ENCODE measurements at regions not wholly inside any gene's neighbourhood (a gene's known extent, or its start where the extent isn't known, plus 50 kb on each side); places are given as distances from the start of the nearest gene placed in this dataset.
A peak's percentile ranks its signal among the peaks of the same experiment; 100 is the strongest.
"Not testable (repeated sequence)": the region's sequence is repeated elsewhere in the genome, so short reads cannot be mapped to it uniquely, and the experiment has no call there.

- Mint-ChIP-seq H3K4me1 (ENCODE audit: insufficient read depth, unreplicated experiment) (peaks cover 32% of the 10 kb centered on the region), H3K27me3 (ENCODE audit: insufficient read depth, unreplicated experiment) (no peaks in the 10 kb centered on the region), H3K9me3 (ENCODE audit: unreplicated experiment) (peaks cover 29% of the 10 kb centered on the region), H3K36me3 (ENCODE audit: insufficient read depth, unreplicated experiment) (no peaks in the 10 kb centered on the region), H3K27ac (ENCODE audit: low read depth, unreplicated experiment) (peak overlapping the region; percentile 71), H3K4me3 (ENCODE audit: unreplicated experiment) (no peak overlapping the region)
- peak; percentile 58 for DNase-seq (ENCODE audit: unreplicated experiment)
- no TSS peak for BruUV-seq (replicated peaks)
- ChIA-PET CTCF (no interaction called here), POLR2A (no interaction called here)
- intact Hi-C loops (cut with micrococcal nuclease), result loop anchor here (10.0 kb wide), 1 partner anchor 139 kb away; no protein-coding TSS in a partner anchor
- no peak for TF ChIP-seq CTCF (IDR thresholded peaks at IDR 0.05; ENCODE audit: unreplicated experiment)
These were observed 324.9 kb upstream of the COL8A1 start for GRCh38 chr3:99313485-99313884.

GRCh38 chr3:99298661-99299060 is 339.7 kb upstream of the COL8A1 start:
- DNase-seq (ENCODE audit: unreplicated experiment), result no peak
- no peak for TF ChIP-seq CTCF (IDR thresholded peaks at IDR 0.05; ENCODE audit: unreplicated experiment)
- no TSS peak for BruUV-seq (replicated peaks)
- no peaks in the 10 kb centered on the region for H3K9me3 Mint-ChIP-seq (ENCODE audit: unreplicated experiment)
- H3K4me3 Mint-ChIP-seq (ENCODE audit: unreplicated experiment), result no peak overlapping the region
- intact Hi-C loops (cut with micrococcal nuclease), result no loop called here
- H3K27me3 Mint-ChIP-seq (ENCODE audit: insufficient read depth, unreplicated experiment), result no peaks in the 10 kb centered on the region
- ChIA-PET CTCF (no interaction called here), POLR2A (no interaction called here)
- H3K27ac Mint-ChIP-seq (ENCODE audit: low read depth, unreplicated experiment), result no peak overlapping the region
- H3K36me3 Mint-ChIP-seq (ENCODE audit: insufficient read depth, unreplicated experiment), result no peaks in the 10 kb centered on the region
- peaks cover 5% of the 10 kb centered on the region for H3K4me1 Mint-ChIP-seq (ENCODE audit: insufficient read depth, unreplicated experiment)

GRCh38 chr3:99295836-99296235 is 342.6 kb upstream of the COL8A1 start:
- BruUV-seq (replicated peaks), result no TSS peak
- no peak for DNase-seq (ENCODE audit: unreplicated experiment)
- POLR2A ChIA-PET, result no interaction called here
- peaks cover 7% of the 10 kb centered on the region for H3K9me3 Mint-ChIP-seq (ENCODE audit: unreplicated experiment)
- H3K36me3 Mint-ChIP-seq (ENCODE audit: insufficient read depth, unreplicated experiment), result no peaks in the 10 kb centered on the region
- H3K4me3 Mint-ChIP-seq (ENCODE audit: unreplicated experiment), result no peak overlapping the region
- intact Hi-C loops (cut with micrococcal nuclease), result no loop called here
- H3K27me3 Mint-ChIP-seq (ENCODE audit: insufficient read depth, unreplicated experiment), result no peaks in the 10 kb centered on the region
- TF ChIP-seq CTCF (IDR thresholded peaks at IDR 0.05; ENCODE audit: unreplicated experiment), result no peak
- H3K27ac Mint-ChIP-seq (ENCODE audit: low read depth, unreplicated experiment), result no peak overlapping the region
- CTCF ChIA-PET, result interaction anchor here (0.6 kb wide), 1 partner anchor 461 kb away, joined by 4 read pairs; no protein-coding TSS in a partner anchor
- peaks cover 5% of the 10 kb centered on the region for H3K4me1 Mint-ChIP-seq (ENCODE audit: insufficient read depth, unreplicated experiment)

GRCh38 chr3:99294092-99294491 is 344.3 kb upstream of the COL8A1 start:
- H3K27ac Mint-ChIP-seq (ENCODE audit: low read depth, unreplicated experiment); intact Hi-C loops (cut with micrococcal nuclease); H3K4me3 Mint-ChIP-seq (ENCODE audit: unreplicated experiment); H3K27me3 Mint-ChIP-seq (ENCODE audit: insufficient read depth, unreplicated experiment); H3K4me1 Mint-ChIP-seq (ENCODE audit: insufficient read depth, unreplicated experiment); BruUV-seq (replicated peaks); CTCF ChIA-PET; H3K36me3 Mint-ChIP-seq (ENCODE audit: insufficient read depth, unreplicated experiment); DNase-seq (ENCODE audit: unreplicated experiment); H3K9me3 Mint-ChIP-seq (ENCODE audit: unreplicated experiment): not testable (repeated sequence)
- POLR2A ChIA-PET, result interaction anchor here (0.6 kb wide), 1 partner anchor 318 kb away, joined by 3 read pairs; no protein-coding TSS in a partner anchor

GRCh38 chr3:99287876-99288275 is 350.5 kb upstream of the COL8A1 start:
- Mint-ChIP-seq H3K4me1 (ENCODE audit: insufficient read depth, unreplicated experiment) (peaks cover 8% of the 10 kb centered on the region), H3K27me3 (ENCODE audit: insufficient read depth, unreplicated experiment) (no peaks in the 10 kb centered on the region), H3K36me3 (ENCODE audit: insufficient read depth, unreplicated experiment) (no peaks in the 10 kb centered on the region), H3K9me3 (ENCODE audit: unreplicated experiment) (peaks cover 7% of the 10 kb centered on the region), H3K27ac (ENCODE audit: low read depth, unreplicated experiment) (no peak overlapping the region), H3K4me3 (ENCODE audit: unreplicated experiment) (no peak overlapping the region)
- CTCF ChIA-PET, result no interaction called here
- no peak for TF ChIP-seq CTCF (IDR thresholded peaks at IDR 0.05; ENCODE audit: unreplicated experiment)
- BruUV-seq (replicated peaks), result no TSS peak
- POLR2A ChIA-PET, result no interaction called here
- DNase-seq (ENCODE audit: unreplicated experiment), result no peak
- intact Hi-C loops (cut with micrococcal nuclease), result no loop called here

All from MCF 10A (cell line).